Neutrophil (primary cell): ENCODE measurements at regions not wholly inside any gene's neighbourhood (a gene's known extent, or its start where the extent isn't known, plus 50 kb on each side); places are given as distances from the start of the nearest gene placed in this dataset.

Source experiments
- H3K27ac ChIP-seq: fragments of 200-600 bp; sonication (generic); 2 replicates; pipeline ENCODE4 v1.5.1; 2016; ENCODE audit warnings: mild to moderate bottlenecking, moderate library complexity
- H3K27me3 ChIP-seq: fragments of 200-600 bp; sonication (generic); 2 replicates; pipeline ENCODE4 v1.6.0; 2016; ENCODE audit warnings: mild to moderate bottlenecking
- H3K36me3 ChIP-seq: fragments of 200-600 bp; sonication (generic); 2 replicates; pipeline ENCODE4 v1.5.1; 2017
- H3K4me1 ChIP-seq, 2 experiments: fragments of 200-600 bp in 1 of 2; sonication (generic) in 1 of 2; 1 replicate in 1 of 2; 2 replicates in 1 of 2; pipeline versions ENCODE4 v1.5.1 to v1.6.1; 2013 to 2016; ENCODE audit warnings: low read depth in 1 of 2, low read length in 1 of 2, mild to moderate bottlenecking in 1 of 2, moderate library complexity in 1 of 2; ENCODE audit not compliant: control insufficient read depth in 1 of 2, insufficient read depth in 1 of 2
- H3K4me3 ChIP-seq, 2 experiments: fragments of 200-600 bp in 1 of 2; sonication (generic) in 1 of 2; 1 replicate in 1 of 2; 2 replicates in 1 of 2; pipeline ENCODE4 v1.5.1; 2013 to 2016; ENCODE audit warnings: low read depth in 1 of 2, low read length in 1 of 2, mild to moderate bottlenecking in 1 of 2, moderate library complexity in 1 of 2
- H3K9me3 ChIP-seq: fragments of 200-600 bp; sonication (generic); 2 replicates; pipeline ENCODE4 v1.5.1; 2016
- TF ChIP-seq, protein P1 (sequence below): fragments of 200-600 bp; sonication (generic); IDR thresholded peaks from 2 replicates; pipeline ENCODE4 v1.5.1; 2016; ENCODE audit warnings: antibody characterized with exemption

DNA sequence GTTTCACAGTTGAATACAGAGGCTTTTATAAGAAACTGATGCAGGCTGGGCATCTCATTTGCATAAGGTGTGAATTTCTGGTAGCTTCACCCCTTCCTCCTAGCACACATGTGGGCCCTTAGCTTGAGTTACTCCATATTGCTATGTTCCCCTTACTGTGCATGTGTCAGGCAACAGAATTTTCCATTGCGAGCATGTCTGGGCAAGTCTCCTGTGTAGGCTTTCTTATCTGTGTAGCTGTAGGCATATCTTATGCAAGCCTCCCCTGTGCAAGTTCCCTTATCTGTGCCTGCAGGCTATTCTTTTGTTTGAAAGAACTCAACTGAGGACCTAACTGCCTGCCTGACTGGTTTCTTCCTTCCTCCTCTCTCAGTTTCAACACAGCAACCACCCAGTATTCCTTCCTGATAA is 597.4 kb upstream of the CDH5 start:
- Histone ChIP-seq H3K27ac (no peak overlapping the region), H3K9me3 (no peaks in the 10 kb centered on the region), H3K4me3 (no peak overlapping the region), H3K4me1 (no peaks in the 10 kb centered on the region), H3K36me3 (no peaks in the 10 kb centered on the region), H3K27me3 (no peaks in the 10 kb centered on the region)
- TF ChIP-seq, protein P1, sequence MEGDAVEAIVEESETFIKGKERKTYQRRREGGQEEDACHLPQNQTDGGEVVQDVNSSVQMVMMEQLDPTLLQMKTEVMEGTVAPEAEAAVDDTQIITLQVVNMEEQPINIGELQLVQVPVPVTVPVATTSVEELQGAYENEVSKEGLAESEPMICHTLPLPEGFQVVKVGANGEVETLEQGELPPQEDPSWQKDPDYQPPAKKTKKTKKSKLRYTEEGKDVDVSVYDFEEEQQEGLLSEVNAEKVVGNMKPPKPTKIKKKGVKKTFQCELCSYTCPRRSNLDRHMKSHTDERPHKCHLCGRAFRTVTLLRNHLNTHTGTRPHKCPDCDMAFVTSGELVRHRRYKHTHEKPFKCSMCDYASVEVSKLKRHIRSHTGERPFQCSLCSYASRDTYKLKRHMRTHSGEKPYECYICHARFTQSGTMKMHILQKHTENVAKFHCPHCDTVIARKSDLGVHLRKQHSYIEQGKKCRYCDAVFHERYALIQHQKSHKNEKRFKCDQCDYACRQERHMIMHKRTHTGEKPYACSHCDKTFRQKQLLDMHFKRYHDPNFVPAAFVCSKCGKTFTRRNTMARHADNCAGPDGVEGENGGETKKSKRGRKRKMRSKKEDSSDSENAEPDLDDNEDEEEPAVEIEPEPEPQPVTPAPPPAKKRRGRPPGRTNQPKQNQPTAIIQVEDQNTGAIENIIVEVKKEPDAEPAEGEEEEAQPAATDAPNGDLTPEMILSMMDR, result no peak

DNA sequence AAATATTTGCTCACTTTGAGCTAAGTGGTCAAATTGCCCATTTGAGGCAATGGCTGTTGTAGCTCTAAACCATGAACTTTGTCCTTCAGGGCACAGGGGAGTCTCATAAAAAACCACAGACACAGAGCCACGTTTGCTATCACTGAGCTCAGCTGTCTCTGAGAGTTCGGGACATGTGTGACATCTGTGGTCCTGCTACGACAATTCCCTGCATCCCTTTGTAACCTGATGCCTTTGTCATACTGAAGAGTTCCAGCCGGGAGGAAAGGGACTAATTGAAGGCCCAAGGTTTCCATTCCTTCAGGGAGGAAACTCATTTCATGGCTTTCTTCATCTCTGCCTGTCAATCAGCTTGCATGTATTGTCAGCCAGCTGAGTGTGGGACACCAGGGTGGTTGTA is 599.4 kb upstream of the CDH5 start:
- TF ChIP-seq, protein P1, result no peak
- no peaks in the 10 kb centered on the region for H3K27me3 ChIP-seq

DNA sequence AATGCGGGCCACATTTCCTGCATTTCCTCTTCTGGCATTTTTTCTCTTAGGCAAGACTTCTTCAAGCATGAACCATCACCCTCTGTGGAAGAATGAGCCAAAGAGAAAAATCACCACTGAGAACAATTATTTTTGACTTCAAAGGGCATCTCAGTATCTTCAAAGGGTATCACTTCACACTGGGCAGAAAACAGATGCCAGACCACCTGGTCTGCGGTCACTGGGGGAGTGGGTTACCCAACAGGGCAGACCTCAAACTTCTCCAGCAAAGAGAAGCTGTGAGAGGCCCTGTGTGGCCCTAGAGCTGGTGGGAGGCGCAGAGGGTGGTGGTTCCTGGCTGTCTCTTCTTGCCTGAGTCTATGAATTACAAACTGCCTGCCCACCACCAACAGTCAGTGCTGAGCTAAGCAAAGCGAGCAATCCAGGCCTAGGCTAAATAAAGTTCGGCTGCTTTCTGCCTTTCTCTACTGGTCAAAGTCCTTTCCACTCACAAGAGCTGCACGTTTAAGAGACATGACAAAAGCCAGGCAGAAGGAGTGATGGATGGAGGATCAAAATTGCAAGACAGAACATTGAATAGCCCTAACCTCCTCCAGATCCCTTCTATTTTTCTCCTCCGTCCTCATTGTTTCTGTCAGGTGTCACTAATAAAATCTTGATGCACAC is 602.7 kb upstream of the CDH5 start:
- H3K27me3 ChIP-seq, result no peaks in the 10 kb centered on the region
- H3K27ac ChIP-seq, result no peak overlapping the region
- no peaks in the 10 kb centered on the region for H3K36me3 ChIP-seq
- H3K9me3 ChIP-seq, result no peaks in the 10 kb centered on the region
- TF ChIP-seq, protein P1, result no peak
- no peaks in the 10 kb centered on the region for H3K4me1 ChIP-seq
- no peak overlapping the region for H3K4me3 ChIP-seq

More for the DNA sequence above, 599.4 kb upstream of the CDH5 start:
- H3K27ac ChIP-seq, result no peak overlapping the region
- no peaks in the 10 kb centered on the region for H3K9me3 ChIP-seq
- H3K4me1 ChIP-seq, result no peaks in the 10 kb centered on the region
- no peaks in the 10 kb centered on the region for H3K36me3 ChIP-seq
- no peak overlapping the region for H3K4me3 ChIP-seq

DNA sequence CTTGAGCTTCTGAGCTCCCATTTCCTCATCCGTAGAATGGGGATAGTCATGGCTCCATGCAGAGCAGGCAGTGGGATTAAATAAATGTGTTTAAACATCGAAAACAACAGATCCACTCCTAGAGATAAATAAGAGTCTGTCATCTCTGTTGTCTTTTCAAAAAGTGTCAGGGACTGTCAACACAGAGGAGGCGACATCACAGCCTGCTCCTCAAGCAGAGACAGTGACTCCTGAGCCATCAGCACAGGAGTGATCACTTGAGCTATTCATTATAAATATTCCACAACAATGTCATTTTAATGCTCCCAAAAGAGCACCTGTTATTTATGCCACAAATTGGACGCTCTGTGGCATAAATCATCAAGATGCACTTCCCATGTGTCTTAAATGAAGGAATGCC is 605.6 kb upstream of the CDH5 start:
- H3K4me3 ChIP-seq, result no peak overlapping the region
- TF ChIP-seq, protein P1, result no peak
- no peaks in the 10 kb centered on the region for H3K9me3 ChIP-seq
- H3K27ac ChIP-seq, result no peak overlapping the region
- no peaks in the 10 kb centered on the region for H3K36me3 ChIP-seq
- no peaks in the 10 kb centered on the region for H3K4me1 ChIP-seq
- no peaks in the 10 kb centered on the region for H3K27me3 ChIP-seq

DNA sequence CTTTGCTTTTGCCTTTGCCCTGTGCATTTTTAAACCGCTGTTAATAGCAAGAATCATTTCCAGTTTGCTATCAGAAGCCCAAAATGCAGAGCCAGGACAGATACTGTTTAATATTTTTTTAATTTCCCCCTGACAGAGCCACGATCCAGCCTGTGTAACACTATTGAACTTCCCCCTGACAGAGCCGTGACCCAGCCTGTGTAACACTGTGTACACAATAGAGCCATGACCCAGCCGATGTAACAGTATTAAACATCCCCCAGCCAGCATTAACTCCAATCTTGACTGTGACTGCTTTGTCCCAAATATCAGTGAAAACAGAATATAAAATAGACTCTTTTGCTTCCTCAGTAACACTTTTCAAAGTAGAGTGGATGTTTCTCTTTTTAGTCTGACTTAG is 607.9 kb upstream of the CDH5 start:
- Histone ChIP-seq H3K27ac (no peak overlapping the region), H3K4me1 (no peaks in the 10 kb centered on the region), H3K4me3 (no peak overlapping the region)

More for the DNA sequence above, 607.9 kb upstream of the CDH5 start:
- TF ChIP-seq, protein P1, result no peak
- no peaks in the 10 kb centered on the region for H3K36me3 ChIP-seq
- no peaks in the 10 kb centered on the region for H3K27me3 ChIP-seq
- no peaks in the 10 kb centered on the region for H3K9me3 ChIP-seq
